ENCODE measurements at regions not wholly inside any gene's neighbourhood (a gene's known extent, or its start where the extent isn't known, plus 50 kb on each side); places are given as distances from the start of the nearest gene placed in this dataset.

DNA sequence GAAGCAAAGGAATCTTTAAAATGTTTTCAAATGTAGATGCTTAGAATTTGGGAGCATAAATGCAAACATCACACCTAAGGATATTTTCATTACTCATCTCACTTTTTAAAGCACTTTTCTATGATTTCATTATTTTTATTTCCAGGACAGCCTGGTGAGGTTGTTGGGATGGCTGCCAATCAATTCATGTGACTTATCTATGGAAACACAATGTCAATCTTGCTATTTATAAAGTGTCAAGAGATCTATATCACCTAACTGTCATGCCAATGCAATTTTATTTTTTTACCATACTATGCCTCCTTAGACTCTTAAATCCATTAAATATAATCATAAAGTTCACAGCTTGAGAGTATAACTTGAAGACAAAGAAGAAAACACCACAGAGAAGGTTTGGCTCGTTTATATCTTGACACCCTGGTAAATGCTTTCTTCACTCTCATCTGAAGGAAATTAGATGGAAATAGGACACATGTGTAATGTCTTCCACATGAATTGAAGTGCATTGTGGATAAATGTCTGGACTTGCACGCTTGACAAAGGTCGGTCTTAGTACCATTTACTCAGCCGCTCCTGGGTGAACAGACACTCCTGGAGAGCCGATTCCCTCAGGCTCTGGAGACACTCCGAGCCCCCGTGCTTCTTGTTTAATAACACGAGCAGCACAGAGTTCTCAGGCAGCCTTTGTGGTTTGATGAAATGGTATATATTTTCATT is 425.7 kb upstream of the FAT1 start:
- TF ChIP-seq, protein P1, sequence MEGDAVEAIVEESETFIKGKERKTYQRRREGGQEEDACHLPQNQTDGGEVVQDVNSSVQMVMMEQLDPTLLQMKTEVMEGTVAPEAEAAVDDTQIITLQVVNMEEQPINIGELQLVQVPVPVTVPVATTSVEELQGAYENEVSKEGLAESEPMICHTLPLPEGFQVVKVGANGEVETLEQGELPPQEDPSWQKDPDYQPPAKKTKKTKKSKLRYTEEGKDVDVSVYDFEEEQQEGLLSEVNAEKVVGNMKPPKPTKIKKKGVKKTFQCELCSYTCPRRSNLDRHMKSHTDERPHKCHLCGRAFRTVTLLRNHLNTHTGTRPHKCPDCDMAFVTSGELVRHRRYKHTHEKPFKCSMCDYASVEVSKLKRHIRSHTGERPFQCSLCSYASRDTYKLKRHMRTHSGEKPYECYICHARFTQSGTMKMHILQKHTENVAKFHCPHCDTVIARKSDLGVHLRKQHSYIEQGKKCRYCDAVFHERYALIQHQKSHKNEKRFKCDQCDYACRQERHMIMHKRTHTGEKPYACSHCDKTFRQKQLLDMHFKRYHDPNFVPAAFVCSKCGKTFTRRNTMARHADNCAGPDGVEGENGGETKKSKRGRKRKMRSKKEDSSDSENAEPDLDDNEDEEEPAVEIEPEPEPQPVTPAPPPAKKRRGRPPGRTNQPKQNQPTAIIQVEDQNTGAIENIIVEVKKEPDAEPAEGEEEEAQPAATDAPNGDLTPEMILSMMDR (IDR thresholded peaks at IDR 0.05; ENCODE audit: poor library complexity) = no peak
- TF ChIP-seq EZH2phosphoT487 (IDR thresholded peaks at IDR 0.05; ENCODE audit: low read depth, severe bottlenecking, unreplicated experiment) (no peak), EZH2 (IDR thresholded peaks at IDR 0.05; ENCODE audit: borderline replicate concordance) (no peak)
- DNase-seq (ENCODE audit: low spot score) = no peak

DNA sequence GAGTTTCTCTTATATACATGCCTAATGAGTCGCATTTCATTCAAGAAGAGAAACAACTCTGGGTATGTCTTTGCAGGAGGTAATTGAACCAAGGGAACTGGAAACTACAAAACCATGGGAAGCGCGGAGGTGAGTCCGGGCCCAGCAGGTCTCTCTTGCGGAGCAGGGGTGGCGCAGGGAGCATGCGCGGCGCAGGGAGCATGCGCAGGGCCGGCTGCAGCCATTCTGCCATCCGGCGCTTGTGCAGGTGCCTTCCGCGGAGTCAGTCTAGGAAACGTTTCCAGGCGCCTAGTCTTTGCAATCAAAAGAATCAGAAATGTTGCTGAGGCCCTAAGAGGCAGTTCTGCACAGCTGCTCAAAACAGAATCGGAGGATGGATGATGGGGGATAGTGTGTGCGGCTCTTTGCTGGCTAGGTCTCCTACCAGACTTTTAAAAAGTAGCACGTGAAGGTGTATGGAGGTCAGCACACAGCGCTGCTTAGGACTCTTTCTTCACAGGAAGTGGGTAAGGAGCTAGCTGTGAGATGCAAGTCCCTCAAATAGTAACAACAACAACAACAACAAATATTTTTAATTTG is 433.8 kb upstream of the FAT1 start:
- no peak for DNase-seq (ENCODE audit: low spot score)
- Histone ChIP-seq H3K36me3 (replicated peaks; ENCODE audit: insufficient read depth, low read depth) (no peaks in the 10 kb centered on the region), H4K20me1 (ENCODE audit: insufficient read depth, poor library complexity, severe bottlenecking) (no peaks in the 10 kb centered on the region), H3K9me2 (replicated peaks; ENCODE audit: insufficient read depth) (no peaks in the 10 kb centered on the region), H3K4me1 (ENCODE audit: insufficient read depth) (no peaks in the 10 kb centered on the region), H3K4me3 (no peak overlapping the region), H3K27ac (no peak overlapping the region), H2AFZ (no peak overlapping the region), H3K9me3 (ENCODE audit: low read depth) (no peaks in the 10 kb centered on the region), H3K79me2 (no peaks in the 10 kb centered on the region), H3K27me3 (no peaks in the 10 kb centered on the region), H3K4me2 (no peak overlapping the region)
- 98% methylated on average over 21 of the region's 21 CpGs for WGBS (ENCODE audit: low lambda C conversion rate, missing lambda C conversion rate)
- no peak for TF ChIP-seq EZH2 (IDR thresholded peaks at IDR 0.05; ENCODE audit: borderline replicate concordance)
- TF ChIP-seq, protein P1 (IDR thresholded peaks at IDR 0.05; ENCODE audit: poor library complexity) = no peak
- TF ChIP-seq EZH2phosphoT487 (IDR thresholded peaks at IDR 0.05; ENCODE audit: low read depth, severe bottlenecking, unreplicated experiment) = no peak

More for the DNA sequence above, 425.7 kb upstream of the FAT1 start:
- Histone ChIP-seq H3K9me3 (ENCODE audit: low read depth) (no peaks in the 10 kb centered on the region), H3K36me3 (replicated peaks; ENCODE audit: insufficient read depth, low read depth) (no peaks in the 10 kb centered on the region), H3K27me3 (no peaks in the 10 kb centered on the region), H3K4me2 (no peak overlapping the region), H4K20me1 (ENCODE audit: insufficient read depth, poor library complexity, severe bottlenecking) (no peaks in the 10 kb centered on the region), H3K27ac (no peak overlapping the region), H3K4me1 (ENCODE audit: insufficient read depth) (no peaks in the 10 kb centered on the region), H2AFZ (no peak overlapping the region), H3K79me2 (no peaks in the 10 kb centered on the region), H3K9me2 (replicated peaks; ENCODE audit: insufficient read depth) (no peaks in the 10 kb centered on the region), H3K4me3 (no peak overlapping the region)
- 81% methylated on average over 8 of the region's 8 CpGs for WGBS (ENCODE audit: low lambda C conversion rate, missing lambda C conversion rate)

DNA sequence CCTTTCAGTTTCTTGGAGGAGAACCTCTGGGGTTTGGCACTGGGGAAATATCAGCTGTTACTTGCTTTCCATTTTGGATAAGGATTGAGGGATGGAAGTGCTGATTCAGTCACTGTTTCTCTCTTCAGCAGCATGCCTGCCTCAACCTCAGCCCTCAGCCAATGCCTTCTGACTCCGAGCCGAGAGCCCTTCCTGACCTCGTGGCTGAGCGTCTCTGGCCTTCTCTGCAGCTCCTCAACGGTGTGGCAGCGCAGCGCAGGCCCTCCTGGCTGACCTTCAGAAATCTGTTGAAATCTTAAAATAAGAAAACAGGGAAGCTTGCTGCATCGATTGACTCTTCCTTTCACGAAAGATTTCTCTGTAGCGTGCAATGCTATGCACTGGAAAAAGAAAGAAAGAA is 434.3 kb upstream of the FAT1 start:
- 91% methylated on average over 10 of the region's 10 CpGs for WGBS (ENCODE audit: low lambda C conversion rate, missing lambda C conversion rate)

More for the DNA sequence above, 434.3 kb upstream of the FAT1 start:
- H3K27ac ChIP-seq = no peak overlapping the region
- H3K79me2 ChIP-seq = no peaks in the 10 kb centered on the region
- no peak for DNase-seq (ENCODE audit: low spot score)
- no peak overlapping the region for H2AFZ ChIP-seq
- H4K20me1 ChIP-seq (ENCODE audit: insufficient read depth, poor library complexity, severe bottlenecking) = no peaks in the 10 kb centered on the region
- no peak overlapping the region for H3K4me3 ChIP-seq
- no peaks in the 10 kb centered on the region for H3K9me3 ChIP-seq (ENCODE audit: low read depth)
- no peaks in the 10 kb centered on the region for H3K36me3 ChIP-seq (replicated peaks; ENCODE audit: insufficient read depth, low read depth)
- H3K4me1 ChIP-seq (ENCODE audit: insufficient read depth) = no peaks in the 10 kb centered on the region
- H3K9me2 ChIP-seq (replicated peaks; ENCODE audit: insufficient read depth) = no peaks in the 10 kb centered on the region
- no peaks in the 10 kb centered on the region for H3K27me3 ChIP-seq
- TF ChIP-seq EZH2 (IDR thresholded peaks at IDR 0.05; ENCODE audit: borderline replicate concordance) = no peak
- TF ChIP-seq, protein P1 (IDR thresholded peaks at IDR 0.05; ENCODE audit: poor library complexity) = no peak
- TF ChIP-seq EZH2phosphoT487 (IDR thresholded peaks at IDR 0.05; ENCODE audit: low read depth, severe bottlenecking, unreplicated experiment) = no peak
- H3K4me2 ChIP-seq = no peak overlapping the region

Data from hepatocyte (in vitro differentiated cells).